ENCODE measurements at regions not wholly inside any gene's neighbourhood (a gene's known extent, or its start where the extent isn't known, plus 50 kb on each side); places are given as distances from the start of the nearest gene placed in this dataset.

DNA sequence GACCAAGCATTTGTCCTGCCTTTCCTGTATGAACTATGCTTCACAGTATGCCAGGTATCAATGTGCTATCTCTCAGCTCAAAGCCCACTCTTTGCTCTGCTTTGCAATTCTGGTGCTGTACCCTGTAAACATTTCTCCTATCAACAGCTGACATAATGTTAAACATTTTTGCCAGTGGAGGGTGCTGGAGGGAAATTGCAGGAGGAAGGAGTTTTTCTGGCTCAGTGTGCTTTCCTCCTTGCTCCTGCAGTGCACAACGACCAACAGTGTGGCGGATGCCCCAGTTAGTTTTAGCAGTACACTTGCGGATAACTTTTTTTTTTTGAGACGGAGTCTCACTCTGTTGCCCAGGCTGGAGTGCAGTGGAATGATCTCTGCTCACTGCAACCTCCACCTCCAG lies 67.1 kb upstream of the PTGFRN start:
- Histone ChIP-seq H3K4me3 (ENCODE audit: insufficient read depth, low read depth, low read length) (no peak overlapping the region), H3K36me3 (ENCODE audit: control insufficient read depth, insufficient read depth, low read length) (no peaks in the 10 kb centered on the region), H3K18ac (ENCODE audit: low read depth, low read length) (no peak overlapping the region), H3K79me1 (ENCODE audit: low read depth in 1 of 2, low read length in 2 of 2) (no peaks in the 10 kb centered on the region), H3K9ac (ENCODE audit: low read depth, low read length) (no peak overlapping the region), H2BK5ac (ENCODE audit: low read depth, low read length, poor library complexity, severe bottlenecking) (no peak overlapping the region), H3K27me3 (ENCODE audit: control insufficient read depth, insufficient read depth, low read length) (no peaks in the 10 kb centered on the region), H3K4me1 (ENCODE audit: control insufficient read depth, insufficient read depth, low read length) (no peaks in the 10 kb centered on the region), H3K14ac (replicated peaks; ENCODE audit: low read depth, low read length) (no peak overlapping the region), H2BK20ac (ENCODE audit: low read depth, low read length) (no peak overlapping the region), H4K20me1 (ENCODE audit: insufficient read depth, low read length) (no peaks in the 10 kb centered on the region), H2AFZ (replicated peaks; ENCODE audit: low read length, poor library complexity) (no peak overlapping the region), H3K56ac (ENCODE audit: extremely low read depth, insufficient read depth, low read length) (no peak overlapping the region), H2BK15ac (ENCODE audit: low read depth, low read length) (no peak overlapping the region), H3K9me3 (ENCODE audit: control insufficient read depth, insufficient read depth, low read length) (no peaks in the 10 kb centered on the region), H3K9me1 (ENCODE audit: insufficient read depth, low read length) (no peaks in the 10 kb centered on the region), H2BK120ac (ENCODE audit: low read depth, low read length) (no peak overlapping the region), H4K5ac (ENCODE audit: low read depth, low read length) (no peak overlapping the region), H3K4me2 (ENCODE audit: low read depth, low read length) (no peak overlapping the region), H3K4ac (ENCODE audit: low read depth, low read length) (no peak overlapping the region), H4K8ac (ENCODE audit: low read depth in 2 of 2, low read length in 2 of 2) (no peak overlapping the region), H2AK5ac (ENCODE audit: low read depth, low read length) (no peak overlapping the region), H3K27ac (ENCODE audit: insufficient read depth, low read length) (no peak overlapping the region), H3K23ac (ENCODE audit: low read depth, low read length) (no peak overlapping the region), H2AK9ac (replicated peaks; ENCODE audit: low read depth, low read length, poor library complexity) (no peak overlapping the region), H4K91ac (ENCODE audit: insufficient read depth, low read depth, low read length) (no peak overlapping the region)
- in situ Hi-C loops (cut with MboI; ENCODE audit: low sequenced_read_pairs) (no loop called here), dilution Hi-C loops (cut with HindIII; ENCODE audit: low sequenced_read_pairs, unreplicated experiment) (no loop called here), intact Hi-C loops (cut with micrococcal nuclease) (loop anchor here (10.0 kb wide), 1 partner anchor 212 kb away; no protein-coding TSS in a partner anchor)
- ChIA-PET CTCF (no interaction called here), POLR2A (ENCODE audit: unreplicated experiment) (no interaction called here)
- TF ChIP-seq NFE2L2 (IDR thresholded peaks at IDR 0.05; ENCODE audit: low read depth, low read length): no peak
- TF ChIP-seq, protein P1, sequence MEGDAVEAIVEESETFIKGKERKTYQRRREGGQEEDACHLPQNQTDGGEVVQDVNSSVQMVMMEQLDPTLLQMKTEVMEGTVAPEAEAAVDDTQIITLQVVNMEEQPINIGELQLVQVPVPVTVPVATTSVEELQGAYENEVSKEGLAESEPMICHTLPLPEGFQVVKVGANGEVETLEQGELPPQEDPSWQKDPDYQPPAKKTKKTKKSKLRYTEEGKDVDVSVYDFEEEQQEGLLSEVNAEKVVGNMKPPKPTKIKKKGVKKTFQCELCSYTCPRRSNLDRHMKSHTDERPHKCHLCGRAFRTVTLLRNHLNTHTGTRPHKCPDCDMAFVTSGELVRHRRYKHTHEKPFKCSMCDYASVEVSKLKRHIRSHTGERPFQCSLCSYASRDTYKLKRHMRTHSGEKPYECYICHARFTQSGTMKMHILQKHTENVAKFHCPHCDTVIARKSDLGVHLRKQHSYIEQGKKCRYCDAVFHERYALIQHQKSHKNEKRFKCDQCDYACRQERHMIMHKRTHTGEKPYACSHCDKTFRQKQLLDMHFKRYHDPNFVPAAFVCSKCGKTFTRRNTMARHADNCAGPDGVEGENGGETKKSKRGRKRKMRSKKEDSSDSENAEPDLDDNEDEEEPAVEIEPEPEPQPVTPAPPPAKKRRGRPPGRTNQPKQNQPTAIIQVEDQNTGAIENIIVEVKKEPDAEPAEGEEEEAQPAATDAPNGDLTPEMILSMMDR (conservative IDR thresholded peaks at IDR 0.05; ENCODE audit: low read depth, low read length): peak; percentile 28
- no TSS peak for BruUV-seq (replicated peaks)
- WGBS, 2 experiments (ENCODE audit: extremely low coverage in 2 of 2, insufficient read length in 1 of 2): no CpG with 5 or more reads among the region's 4 CpGs
- DNase-seq (no peak), ATAC-seq (ENCODE audit: low read depth) (no peak)

Measured in IMR-90 (cell line).